ENCODE measurements at regions not wholly inside any gene's neighbourhood (a gene's known extent, or its start where the extent isn't known, plus 50 kb on each side); places are given as distances from the start of the nearest gene placed in this dataset.
"Not testable (repeated sequence)": the region's sequence is repeated elsewhere in the genome, so short reads cannot be mapped to it uniquely, and the experiment has no call there.

DNA sequence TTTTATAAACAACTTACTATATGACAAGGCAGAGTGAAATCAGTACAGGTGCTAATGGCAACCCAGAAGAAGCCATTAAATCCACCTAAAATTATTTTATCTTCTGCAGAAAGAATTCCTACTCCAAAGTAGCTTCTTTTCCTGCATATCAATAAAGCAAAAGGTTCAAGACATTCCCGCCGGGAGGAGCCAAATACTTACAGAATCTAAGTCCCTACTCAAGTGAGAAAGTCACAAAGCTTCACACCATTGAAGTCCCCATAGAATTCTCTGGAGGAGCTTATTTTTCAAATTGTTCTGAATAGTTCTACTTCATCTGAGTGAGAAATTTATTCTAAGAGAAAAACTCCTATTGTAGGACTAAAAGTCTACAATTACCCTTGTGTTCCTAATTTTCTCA is 233.7 kb upstream of the HNRNPA3 start:
- in situ Hi-C loops (cut with MboI; ENCODE audit: low sequenced_read_pairs): no loop called here

DNA sequence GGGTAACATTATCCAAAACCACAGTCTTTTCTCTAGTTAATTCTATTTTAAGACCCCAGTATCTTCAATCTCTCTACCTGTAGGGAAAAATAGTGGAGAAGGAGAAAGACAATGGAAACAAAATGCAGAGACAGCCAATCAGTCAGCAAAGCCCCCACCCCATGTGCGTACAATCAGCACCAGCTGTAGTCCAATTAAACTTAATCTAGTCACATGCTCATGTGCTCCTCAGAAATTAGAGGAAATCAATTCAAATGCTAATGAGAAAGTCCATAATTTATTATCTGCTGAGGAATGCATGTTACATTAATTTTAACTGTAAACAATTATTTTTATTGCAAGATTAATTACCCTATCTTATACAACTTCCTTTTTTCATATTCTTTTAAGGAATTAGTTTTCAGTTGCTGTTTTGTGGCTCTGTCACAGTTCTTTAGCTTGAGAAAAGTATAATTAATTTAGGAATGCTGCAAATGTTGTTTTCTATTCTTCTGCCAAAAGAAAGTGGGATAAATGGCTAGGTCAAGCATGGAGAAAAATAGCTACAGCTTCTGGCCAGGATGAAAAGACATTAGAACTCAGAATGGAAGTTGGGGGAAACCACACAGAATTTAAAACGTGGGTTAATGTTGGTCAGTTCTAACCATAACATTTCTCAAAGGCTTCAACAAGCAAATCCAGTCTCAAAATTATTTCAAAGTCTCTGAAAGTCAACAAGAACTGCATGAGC is 232.4 kb upstream of the HNRNPA3 start:
- in situ Hi-C loops (cut with MboI; ENCODE audit: low sequenced_read_pairs): no loop called here

DNA sequence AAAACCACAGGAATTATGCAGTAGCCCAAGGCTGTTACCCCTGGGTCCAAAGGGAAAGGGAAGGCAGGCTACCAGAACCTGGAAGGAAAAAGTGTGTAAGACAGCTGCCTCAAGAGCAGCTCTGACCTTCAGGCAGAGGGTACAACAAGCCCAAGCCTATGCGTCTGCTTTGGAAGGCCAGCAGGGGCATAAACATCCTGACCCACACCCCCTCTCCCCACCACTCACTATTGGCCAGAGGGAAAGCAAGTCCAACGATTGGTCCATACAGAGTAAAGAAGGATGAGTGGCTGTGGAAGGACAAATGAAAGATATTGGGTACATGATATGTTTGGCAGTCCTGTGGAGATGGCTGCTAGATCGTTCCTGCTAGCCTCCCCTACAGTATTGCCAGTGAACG is 227.6 kb upstream of the HNRNPA3 start:
- in situ Hi-C loops (cut with MboI; ENCODE audit: low sequenced_read_pairs): no loop called here

DNA sequence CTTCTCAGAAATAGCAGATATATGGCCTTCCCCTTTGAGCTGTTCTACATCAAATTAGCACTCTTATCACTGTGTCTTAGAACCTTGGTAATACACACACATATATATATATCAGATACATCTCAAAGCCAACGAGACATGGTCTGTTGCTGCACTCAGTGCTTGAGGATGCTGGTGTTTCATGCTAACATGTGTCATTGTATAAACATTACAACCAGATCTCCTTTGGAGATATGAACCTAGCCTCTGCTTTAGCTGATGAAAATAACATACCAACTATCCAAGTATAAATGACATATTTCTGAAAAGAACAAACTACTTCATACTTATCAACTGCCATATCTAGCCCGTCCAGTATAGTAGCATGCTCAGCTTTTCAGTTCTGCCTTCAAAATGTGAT is 226.7 kb upstream of the HNRNPA3 start:
- in situ Hi-C loops (cut with MboI; ENCODE audit: low sequenced_read_pairs): no loop called here

DNA sequence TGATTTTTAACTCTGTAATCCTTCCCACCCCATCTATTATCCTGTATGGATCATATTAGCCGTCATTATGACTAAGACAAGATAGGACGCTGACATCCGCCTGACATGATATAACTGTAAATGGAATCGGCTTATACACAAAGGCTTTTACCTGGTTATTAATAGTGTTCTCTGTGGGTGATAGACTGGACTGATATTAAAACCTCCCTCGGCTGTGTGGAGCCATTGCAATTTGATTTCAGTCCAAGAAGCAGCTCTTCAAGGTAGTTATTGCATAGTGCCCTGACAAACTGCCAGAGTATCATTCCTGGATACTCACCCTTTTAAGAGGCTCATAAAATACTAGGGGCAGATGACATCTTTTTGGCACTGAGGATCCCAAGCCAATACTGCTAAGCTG is 226.1 kb upstream of the HNRNPA3 start:
- in situ Hi-C loops (cut with MboI; ENCODE audit: low sequenced_read_pairs): no loop called here

DNA sequence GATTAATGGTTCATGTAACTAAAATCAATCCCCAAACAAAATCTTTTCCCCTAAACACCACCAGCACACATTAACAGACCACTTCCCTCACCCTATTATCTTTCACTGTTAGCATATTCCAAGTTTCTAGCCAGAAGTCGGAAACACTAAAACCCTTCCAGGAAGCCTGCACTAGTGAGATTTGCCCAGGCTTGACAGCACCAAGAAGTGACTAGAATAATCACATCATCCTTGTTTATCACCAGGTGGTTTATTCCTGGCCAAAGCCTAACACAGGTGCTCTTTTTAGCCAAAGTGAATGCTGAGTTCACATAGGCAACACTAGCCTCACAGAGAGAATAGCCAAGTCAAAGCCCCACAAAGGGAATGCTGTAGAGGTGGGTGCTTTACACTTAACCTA is 221.2 kb upstream of the HNRNPA3 start:
- in situ Hi-C loops (cut with MboI; ENCODE audit: low sequenced_read_pairs): no loop called here

DNA sequence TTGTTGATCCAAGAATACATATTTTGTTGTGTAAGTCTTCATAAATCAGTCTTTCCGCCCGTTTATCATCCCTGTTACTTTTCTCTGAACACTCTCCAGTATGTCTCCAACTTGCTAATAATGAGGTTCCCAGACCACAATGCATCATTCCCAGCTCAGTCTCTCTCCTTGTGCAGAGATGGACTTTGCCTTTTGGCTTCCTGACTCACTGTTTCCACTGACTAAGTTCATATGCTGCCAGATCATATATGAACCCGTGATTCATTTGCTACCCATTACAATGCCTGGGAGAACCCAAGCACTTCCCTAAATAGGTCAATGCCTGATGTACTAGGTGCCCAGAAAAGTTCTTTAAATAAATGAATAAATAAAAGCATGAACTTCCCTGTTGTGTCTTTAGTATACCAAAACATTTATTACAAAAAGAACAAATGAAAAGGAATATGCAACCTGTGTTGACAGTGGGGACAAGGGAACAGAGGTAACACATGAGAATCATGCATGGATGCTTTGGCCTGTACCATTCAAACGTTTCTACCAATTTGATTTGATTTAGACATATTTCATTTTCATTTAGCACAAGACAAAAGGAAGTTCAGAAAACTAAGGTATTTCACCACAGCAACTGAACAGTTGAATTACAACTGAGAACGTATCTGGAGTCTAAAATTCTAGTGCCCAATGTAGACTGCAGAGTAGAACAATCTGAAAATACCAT is 215.4 kb upstream of the HNRNPA3 start:
- in situ Hi-C loops (cut with MboI; ENCODE audit: low sequenced_read_pairs): no loop called here

DNA sequence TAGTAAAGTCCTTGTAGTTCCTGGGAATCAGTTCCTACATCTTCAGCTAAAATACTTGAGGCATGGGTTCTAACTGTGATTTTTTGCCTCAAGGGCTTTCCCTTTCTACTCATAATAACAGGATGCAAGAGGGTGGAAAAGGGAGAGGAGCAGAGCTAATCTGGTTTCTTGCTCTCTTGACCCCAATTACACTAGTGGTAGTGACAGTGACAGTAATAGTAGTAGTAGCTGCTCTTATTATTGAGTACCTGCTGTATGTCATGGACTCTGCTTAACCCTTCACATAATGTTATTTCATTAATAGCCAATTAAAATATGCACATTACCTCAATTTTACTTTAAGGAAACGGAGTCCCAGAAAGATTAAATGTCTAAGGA is 214.8 kb upstream of the HNRNPA3 start:
- in situ Hi-C loops (cut with MboI; ENCODE audit: low sequenced_read_pairs): no loop called here

DNA sequence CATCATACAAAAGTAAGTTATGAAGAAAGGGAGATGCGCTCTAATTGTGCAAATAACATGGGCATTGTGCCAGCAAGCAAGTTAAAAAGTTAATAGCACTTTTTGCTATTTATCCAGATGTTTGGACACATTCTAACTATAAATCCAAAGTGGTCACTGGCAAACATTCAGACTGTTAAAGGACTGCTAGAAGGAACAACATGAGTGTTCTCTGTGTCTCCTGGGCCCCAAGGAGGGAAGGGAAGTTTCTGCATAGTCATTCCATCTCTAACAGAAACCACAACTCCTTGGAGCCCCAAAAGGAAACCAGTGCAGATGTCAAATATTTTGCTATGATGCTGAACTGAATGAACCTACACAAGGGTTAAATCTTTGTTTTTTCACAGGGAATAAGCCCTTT is 213.3 kb upstream of the HNRNPA3 start:
- in situ Hi-C loops (cut with MboI; ENCODE audit: low sequenced_read_pairs): no loop called here

DNA sequence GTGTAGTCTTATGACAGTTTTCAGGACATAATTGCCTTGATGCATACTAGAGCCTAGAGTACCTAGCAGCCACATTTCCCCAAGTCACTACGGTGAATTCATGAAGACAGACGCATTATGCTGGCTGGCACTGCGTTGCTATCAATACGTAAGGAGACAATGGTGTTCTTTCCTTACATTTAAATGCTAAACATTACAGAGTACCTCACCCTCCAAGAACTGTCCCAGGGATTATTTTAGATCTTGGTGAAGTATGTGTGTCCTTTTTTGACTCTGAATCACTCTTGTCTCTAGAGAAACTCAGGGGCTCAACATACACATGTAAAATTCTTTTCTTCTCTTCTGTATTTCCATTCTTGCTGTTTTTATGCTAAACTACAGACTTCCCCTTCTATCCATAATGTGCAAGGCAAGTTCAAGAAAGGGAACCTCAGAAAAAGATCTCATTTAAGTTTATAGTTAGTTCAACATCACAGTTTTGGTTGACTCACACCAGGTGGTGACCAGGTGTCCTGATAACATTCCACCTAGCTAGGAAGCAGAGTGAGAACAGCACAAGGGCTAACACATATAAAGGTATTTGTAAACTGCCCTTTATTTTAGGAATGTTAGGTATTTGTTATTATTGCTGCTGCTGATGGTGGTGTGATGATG is 212.4 kb upstream of the HNRNPA3 start:
- in situ Hi-C loops (cut with MboI; ENCODE audit: low sequenced_read_pairs): no loop called here

DNA sequence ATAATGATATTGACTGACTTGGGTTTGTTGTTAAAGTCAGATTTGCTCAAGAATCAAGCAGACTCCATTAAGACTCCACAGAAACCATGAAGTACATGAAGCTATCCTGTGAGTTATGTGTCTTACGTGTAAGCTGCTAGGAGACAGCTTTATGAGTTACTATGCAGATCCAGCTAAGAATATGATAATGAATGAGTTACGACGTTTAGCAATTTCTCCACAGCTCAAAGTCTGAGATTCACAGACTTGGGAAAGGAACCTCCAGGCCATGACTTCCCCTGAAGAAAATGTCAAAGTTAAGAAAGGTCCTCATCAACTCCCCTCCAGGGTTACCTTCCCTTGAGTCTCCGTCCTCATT is 211.9 kb upstream of the HNRNPA3 start:
- in situ Hi-C loops (cut with MboI; ENCODE audit: low sequenced_read_pairs): no loop called here

DNA sequence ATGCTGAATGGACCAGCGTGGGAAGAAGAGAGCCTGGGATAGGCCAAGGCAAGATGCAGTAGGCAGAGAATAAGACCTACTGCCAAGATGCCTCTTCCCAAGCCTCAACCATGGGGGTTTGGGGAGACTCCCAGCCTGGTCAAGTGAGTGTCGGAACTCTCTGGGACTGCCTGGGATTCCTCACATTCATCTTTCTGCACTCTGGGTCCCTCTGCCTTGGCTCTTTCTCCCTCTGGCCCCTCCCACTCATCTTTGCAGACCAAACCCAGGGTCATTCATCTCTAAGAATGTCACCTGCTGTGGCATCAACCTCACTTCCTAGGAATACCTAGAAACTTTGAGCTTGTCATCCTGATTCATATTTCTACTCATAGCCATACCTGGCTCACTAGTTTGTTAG is 211.3 kb upstream of the HNRNPA3 start:
- in situ Hi-C loops (cut with MboI; ENCODE audit: low sequenced_read_pairs): no loop called here

DNA sequence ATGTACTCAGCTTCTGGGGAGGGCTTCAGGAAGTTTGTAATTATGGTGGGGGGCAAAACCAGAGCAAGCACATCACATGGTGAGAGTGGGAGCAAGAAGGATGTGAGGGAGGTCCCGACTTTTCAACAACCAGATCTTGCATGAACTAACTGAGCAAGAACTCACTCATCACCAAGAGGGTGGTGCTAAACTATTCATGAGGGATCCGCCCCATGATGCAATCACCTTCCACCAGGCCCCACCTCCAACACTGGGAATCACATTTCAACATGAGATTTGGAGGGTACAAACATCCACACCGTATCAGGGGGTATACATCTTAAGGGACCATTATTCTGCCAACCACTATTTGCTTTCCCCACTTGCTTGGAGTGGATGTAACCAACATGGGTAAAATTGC is 209.6 kb upstream of the HNRNPA3 start:
- in situ Hi-C loops (cut with MboI; ENCODE audit: low sequenced_read_pairs): no loop called here

DNA sequence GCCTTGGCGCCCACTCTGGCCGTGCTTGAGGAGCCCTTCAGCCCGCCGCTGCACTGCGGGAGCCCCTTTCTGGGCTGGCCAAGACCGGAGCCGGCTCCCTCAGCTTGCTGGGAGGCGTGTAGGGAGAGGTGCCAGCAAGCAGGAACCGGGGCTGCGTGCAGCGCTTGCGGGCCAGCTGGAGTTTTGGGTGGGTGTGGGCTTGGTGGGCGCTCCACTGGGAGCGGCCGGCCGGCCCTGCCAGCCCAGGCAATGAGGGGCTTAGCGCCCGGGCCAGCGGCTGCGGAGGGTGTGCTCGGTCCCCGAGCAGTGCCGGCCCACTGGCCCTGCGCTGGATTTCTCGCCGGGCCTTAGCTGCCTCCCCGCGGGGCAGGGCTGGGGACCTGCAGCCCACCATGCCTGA is 204.9 kb upstream of the HNRNPA3 start:
- in situ Hi-C loops (cut with MboI; ENCODE audit: low sequenced_read_pairs): not testable (repeated sequence)

DNA sequence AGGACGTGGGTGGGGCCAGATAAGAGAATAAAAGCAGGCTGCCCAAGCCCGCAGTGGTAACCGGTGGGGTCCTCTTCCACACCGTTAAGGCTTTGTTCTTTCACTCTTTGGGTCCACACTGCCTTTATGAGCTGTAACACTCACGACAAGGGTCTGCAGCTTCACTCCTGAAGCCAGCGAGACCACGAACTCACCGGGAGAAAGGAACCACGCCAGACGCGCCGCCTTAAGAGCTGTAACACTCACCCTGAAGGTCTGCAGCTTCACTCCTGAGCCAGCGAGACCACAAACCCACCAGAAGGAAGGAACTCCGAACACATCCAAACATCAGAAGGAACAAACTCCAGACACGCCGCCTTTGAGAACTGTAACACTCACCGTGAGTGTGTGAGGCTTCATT is 203.9 kb upstream of the HNRNPA3 start:
- in situ Hi-C loops (cut with MboI; ENCODE audit: low sequenced_read_pairs): not testable (repeated sequence)

DNA sequence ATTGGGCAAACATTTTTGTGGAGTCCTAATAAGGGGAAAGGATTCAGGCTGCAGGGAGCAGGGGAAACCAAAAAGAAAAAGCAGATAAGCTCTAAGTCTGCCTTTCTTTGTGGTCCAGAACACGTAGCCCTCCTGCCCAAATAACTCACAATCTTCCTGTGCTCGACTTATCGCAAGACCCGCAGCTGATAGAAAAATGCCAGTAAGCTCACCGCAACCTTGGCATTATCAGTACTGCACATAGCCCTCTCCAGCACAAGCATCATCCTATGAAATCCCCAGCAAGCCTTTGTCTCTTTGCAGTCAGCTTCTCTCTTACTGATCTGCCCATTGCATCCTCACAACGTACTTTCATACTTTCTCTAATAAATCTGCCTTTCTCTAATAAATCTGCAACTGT is 202.4 kb upstream of the HNRNPA3 start:
- in situ Hi-C loops (cut with MboI; ENCODE audit: low sequenced_read_pairs): no loop called here

DNA sequence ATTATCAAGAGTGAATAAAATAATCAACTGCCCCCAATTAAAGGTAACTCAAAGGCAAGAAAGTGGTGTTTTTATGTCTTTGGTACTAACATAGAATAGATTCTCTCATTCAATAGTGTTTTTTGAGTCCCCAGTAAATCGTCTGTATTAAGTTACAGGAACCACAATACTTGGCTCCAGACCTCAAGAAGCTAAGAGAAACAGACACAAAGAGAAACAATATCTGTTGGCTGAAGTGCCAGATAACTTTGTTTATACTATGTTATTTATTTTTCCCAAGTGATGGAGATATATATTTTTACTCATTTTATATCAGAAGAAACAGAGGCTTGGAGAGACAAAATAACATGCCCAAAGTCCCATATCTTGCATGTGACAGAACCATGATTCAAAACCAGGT is 201.7 kb upstream of the HNRNPA3 start:
- in situ Hi-C loops (cut with MboI; ENCODE audit: low sequenced_read_pairs): no loop called here

DNA sequence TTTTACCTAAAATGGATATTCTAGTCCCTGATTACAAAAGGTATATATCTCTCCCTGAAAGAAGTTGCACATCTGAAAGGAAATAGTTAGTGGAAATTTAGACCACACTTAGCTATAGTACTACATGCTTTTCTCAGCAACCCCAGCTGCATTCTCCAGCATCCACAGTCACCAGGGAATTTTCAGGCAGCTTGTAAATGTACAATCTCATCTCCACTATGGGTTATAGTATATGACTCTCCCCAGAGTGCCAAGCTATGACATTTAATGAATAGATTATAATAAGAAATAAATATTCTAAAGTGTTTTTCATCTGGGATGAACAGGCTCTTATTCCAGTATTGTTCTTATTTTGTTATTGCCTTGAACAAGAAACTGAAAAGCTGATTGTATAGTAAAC is 197.6 kb upstream of the HNRNPA3 start:
- in situ Hi-C loops (cut with MboI; ENCODE audit: low sequenced_read_pairs): no loop called here

DNA sequence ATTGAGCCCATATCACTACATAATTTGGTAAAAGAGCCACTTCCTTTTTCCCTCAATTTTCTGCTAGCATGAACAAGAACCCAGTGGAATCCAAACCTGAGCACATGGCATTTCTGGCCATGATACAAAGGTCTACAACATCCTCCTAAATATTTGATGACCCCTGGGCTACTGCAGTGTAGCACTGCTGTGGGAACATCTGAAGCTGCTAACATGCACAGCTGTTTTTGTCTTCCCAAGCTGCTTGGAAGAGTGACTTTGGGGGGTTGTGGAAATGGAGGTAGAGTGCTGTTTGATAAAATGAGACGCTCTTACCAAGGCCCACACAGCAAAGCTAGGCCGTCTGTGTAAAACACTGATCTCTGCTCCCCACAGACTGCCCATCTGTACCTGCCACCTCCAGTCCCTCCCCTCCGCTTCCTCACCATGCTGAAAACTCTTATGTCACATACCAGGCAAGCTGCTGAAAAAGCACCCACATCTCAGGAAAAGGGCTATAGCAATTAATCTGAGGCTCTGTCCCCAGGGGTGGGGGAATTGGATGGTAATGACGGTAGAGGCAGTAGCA is 197.2 kb upstream of the HNRNPA3 start:
- in situ Hi-C loops (cut with MboI; ENCODE audit: low sequenced_read_pairs): no loop called here

DNA sequence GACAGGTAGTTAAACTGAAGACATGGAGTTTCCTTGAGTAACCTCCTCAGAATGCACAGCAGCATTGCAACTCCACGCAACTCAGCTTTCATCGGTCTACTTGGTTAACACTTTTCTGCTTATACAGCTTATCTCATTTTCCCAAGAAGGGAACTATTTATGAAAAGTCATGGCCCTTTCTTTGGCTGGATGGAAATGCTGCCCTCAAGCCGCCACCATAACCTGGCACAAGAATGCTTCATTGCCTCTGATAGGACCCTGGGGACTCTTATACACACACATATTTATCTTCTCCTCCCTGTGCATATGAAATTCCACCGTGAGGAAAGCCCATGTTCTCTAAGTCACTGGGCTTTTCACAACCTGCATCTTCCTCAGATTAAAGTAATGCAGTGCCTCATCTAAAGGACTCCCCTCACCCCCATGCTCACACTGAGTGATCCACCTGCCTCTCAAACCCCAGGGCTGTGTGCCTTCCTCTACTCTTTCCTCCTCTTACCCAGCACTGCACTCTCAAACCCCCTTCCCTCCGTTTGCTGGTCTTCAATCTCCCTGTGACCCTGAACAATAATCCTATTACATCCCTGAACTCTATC is 192.0 kb upstream of the HNRNPA3 start:
- in situ Hi-C loops (cut with MboI; ENCODE audit: low sequenced_read_pairs): no loop called here

DNA sequence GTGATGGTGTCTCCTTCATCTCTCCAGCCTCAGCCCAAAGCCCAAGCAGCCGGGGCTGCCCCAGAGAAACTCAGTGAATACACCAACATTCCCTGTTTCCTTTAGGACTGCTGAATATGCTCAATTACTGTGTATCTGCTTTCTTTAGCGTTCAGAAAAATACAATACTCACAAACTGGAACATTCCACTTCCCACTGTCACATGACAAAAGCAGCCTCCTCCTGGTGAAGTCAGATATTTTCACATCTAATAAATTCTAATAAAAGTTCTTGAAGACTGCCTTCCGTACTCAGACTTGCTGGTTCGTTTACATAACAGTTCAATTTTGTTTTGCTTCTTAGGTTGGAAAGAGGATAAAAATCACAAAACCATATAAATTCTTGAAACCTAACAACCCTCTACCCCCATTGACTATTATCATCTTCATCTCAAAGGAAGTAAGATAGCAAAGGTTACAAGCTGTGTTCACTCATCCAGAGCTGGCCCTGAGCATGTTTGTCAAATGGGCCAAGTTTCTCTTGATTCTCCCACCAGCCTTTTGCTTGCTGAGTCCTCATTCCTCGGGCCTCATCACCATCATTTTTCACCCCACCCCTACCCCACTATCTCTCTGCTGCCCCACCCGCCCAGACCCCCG is 190.8 kb upstream of the HNRNPA3 start:
- in situ Hi-C loops (cut with MboI; ENCODE audit: low sequenced_read_pairs): no loop called here
